ENCODE measurements at regions not wholly inside any gene's neighbourhood (a gene's known extent, or its start where the extent isn't known, plus 50 kb on each side); places are given as distances from the start of the nearest gene placed in this dataset.

- TF ChIP-seq ZNF138 (tag by site-specific recombination; IDR thresholded peaks at IDR 0.05; ENCODE audit: borderline replicate concordance): no peak
- no peak for TF ChIP-seq ZNF155 (tag by site-specific recombination; IDR thresholded peaks at IDR 0.05)
- no peak for TF ChIP-seq ZNF513 (tag by site-specific recombination; IDR thresholded peaks at IDR 0.05)
- TF ChIP-seq ZNF623 (tag by site-specific recombination; IDR thresholded peaks at IDR 0.05): no peak
- TF ChIP-seq ZNF518A (tag by site-specific recombination; conservative IDR thresholded peaks at IDR 0.05; ENCODE audit: low read depth): no peak
These were observed 358.6 kb upstream of the KCNH8 start (continued) for GRCh38 chr3:18789734-18790133.

- CTCF ChIA-PET: interaction anchor here (0.7 kb wide), 1 partner anchor 34 kb away, joined by 3 read pairs; no protein-coding TSS in a partner anchor
- H3K4me3 ChIP-seq (ENCODE audit: low read depth, low read length): no peak overlapping the region
- H3K36me3 ChIP-seq (ENCODE audit: control insufficient read depth in 2 of 2, insufficient read depth in 1 of 2, low read length in 2 of 2): no peaks in the 10 kb centered on the region
- TF ChIP-seq ZNF777 (tag by site-specific recombination; IDR thresholded peaks at IDR 0.05; ENCODE audit: borderline replicate concordance) (no peak), TRIM28 (IDR thresholded peaks at IDR 0.05; ENCODE audit: borderline replicate concordance, low read length) (no peak), RBAK (tag by site-specific recombination; IDR thresholded peaks at IDR 0.05) (no peak), BCL6B (tag by site-specific recombination; IDR thresholded peaks at IDR 0.05) (no peak), ZNF792 (tag by site-specific recombination; IDR thresholded peaks at IDR 0.05) (no peak), HIC1 (tag by site-specific recombination; IDR thresholded peaks at IDR 0.05) (no peak), FEZF1 (tag by site-specific recombination; IDR thresholded peaks at IDR 0.05) (no peak), HOXD13 (CRISPR knock-in tag; IDR thresholded peaks at IDR 0.05; ENCODE audit: borderline replicate concordance) (no peak), ZNF311 (tag by site-specific recombination; IDR thresholded peaks at IDR 0.05; ENCODE audit: borderline replicate concordance) (no peak), ZNF544 (tag by site-specific recombination; IDR thresholded peaks at IDR 0.05) (no peak), GLI2 (tag by site-specific recombination; IDR thresholded peaks at IDR 0.05; ENCODE audit: borderline replicate concordance, low read depth) (no peak), ZNF341 (tag by site-specific recombination; IDR thresholded peaks at IDR 0.05; ENCODE audit: low read depth) (no peak), ZNF530 (tag by site-specific recombination; IDR thresholded peaks at IDR 0.05; ENCODE audit: low read depth) (no peak), ZNF24 (tag by site-specific recombination; IDR thresholded peaks at IDR 0.05) (no peak), ZNF184 (tag by site-specific recombination; IDR thresholded peaks at IDR 0.05) (no peak), ZBTB1 (tag by site-specific recombination; IDR thresholded peaks at IDR 0.05) (no peak), ZNF114 (tag by site-specific recombination; IDR thresholded peaks at IDR 0.05) (no peak), KLF1 (tag by site-specific recombination; IDR thresholded peaks at IDR 0.05) (no peak), ZNF645 (tag by site-specific recombination; IDR thresholded peaks at IDR 0.05) (no peak), ZBTB48 (tag by site-specific recombination; IDR thresholded peaks at IDR 0.05) (no peak)
- POLR2A ChIA-PET: no interaction called here
- H3K27ac ChIP-seq (ENCODE audit: extremely low read depth, low read depth, low read length): no peak overlapping the region
- no peaks in the 10 kb centered on the region for H3K4me1 ChIP-seq (ENCODE audit: control insufficient read depth, insufficient read depth, low read length)
- H3K9me3 ChIP-seq (ENCODE audit: control insufficient read depth, insufficient read depth, low read depth, low read length): no peaks in the 10 kb centered on the region
These were observed 360.9 kb upstream of the KCNH8 start for GRCh38 chr3:18787441-18787840.

Measured in HEK293 (cell line).